HCT116 (cell line): ENCODE measurements at regions not wholly inside any gene's neighbourhood (a gene's known extent, or its start where the extent isn't known, plus 50 kb on each side); places are given as distances from the start of the nearest gene placed in this dataset.

Source experiments
- ATAC-seq: fragments of 200-7000 bp; cut with Tn5 transposase; 2 replicates; pipeline ENCODE4 v1.9.1; 2020; ENCODE audit warnings: mild to moderate bottlenecking, moderate library complexity
- BruUV-seq: library from RNA; stranded (reverse); fragments of 400-500 nt; replicated peaks from 2 replicates; lab custom pipeline; 2021; lab: Mats Ljungman, UMichigan
- CTCF ChIA-PET: fragments of 300-600 bp; sonication (Branson Sonifier 250); formaldehyde crosslinking; loops from one replicate; lab custom pipeline; 2021; ENCODE audit warnings: antibody characterized with exemption; lab: Charles Lee
- POLR2A ChIA-PET: fragments of 300-600, 350-600 bp; sonication (Branson Sonifier 250); formaldehyde crosslinking; loops from one replicate; lab custom pipeline; 2021; ENCODE audit warnings: antibody characterized with exemption; lab: Charles Lee
- RAD21 ChIA-PET, 2 experiments: fragments of 300-600 bp; sonication (Branson Sonifier 250); formaldehyde crosslinking; loops; one replicate each; lab custom pipeline; 2023; ENCODE audit warnings: low total read pairs in 2 of 2; ENCODE audit not compliant: uncharacterized antibody in 2 of 2, unreplicated experiment in 2 of 2, low non-redundant PET in 1 of 2; lab: Charles Lee
- DNase-seq: peaks from one replicate; pipeline ENCODE4 v3.0.0-alpha.2; 2010; ENCODE audit warnings: low read depth, low spot score
- H2AFZ ChIP-seq: fragments of 200-600 bp; shearing (Covaris generic), sonication (generic); 2 replicates; pipeline ENCODE4 v1.6.1; 2017; ENCODE audit warnings: low read depth, mixed run types, mixed read lengths, antibody characterized with exemption, low read length; ENCODE audit not compliant: poor library complexity, severe bottlenecking
- H3K27ac ChIP-seq: 2 replicates; pipeline ENCODE4 v1.5.1; 2012; ENCODE audit warnings: low read depth, low read length
- H3K27me3 ChIP-seq: fragments of 200-600 bp; sonication (generic); 2 replicates; pipeline ENCODE4 v1.6.1; 2016; ENCODE audit warnings: mixed run types, low read length, mixed read lengths; ENCODE audit not compliant: insufficient read depth
- H3K36me3 ChIP-seq, 2 experiments: fragments of 200-500 bp in 1 of 2; fragments of 200-600 bp in 1 of 2; sonication (Bioruptor generic) in 1 of 2; sonication (generic) in 1 of 2; 2 replicates each; pipeline versions ENCODE4 v1.5.1 to v1.6.1; 2014 to 2016; ENCODE audit warnings: low read length in 2 of 2, inconsistent platforms in 1 of 2, mixed read lengths in 1 of 2, mixed run types in 1 of 2; ENCODE audit not compliant: insufficient read depth in 2 of 2, control insufficient read depth in 1 of 2
- H3K4me1 ChIP-seq, 2 experiments: fragments of 200-600 bp in 1 of 2; sonication (generic) in 1 of 2; 2 replicates each; pipeline versions ENCODE4 v1.5.1 to v1.6.1; 2012 to 2017; ENCODE audit warnings: low read length in 2 of 2, inconsistent platforms in 1 of 2, mild to moderate bottlenecking in 1 of 2, mixed read lengths in 1 of 2, mixed run types in 1 of 2, moderate library complexity in 1 of 2; ENCODE audit not compliant: insufficient read depth in 2 of 2, control insufficient read depth in 1 of 2
- H3K4me2 ChIP-seq: fragments of 200-600 bp; sonication (generic); 2 replicates; pipeline ENCODE4 v1.6.1; 2017; ENCODE audit warnings: mixed run types, low read length, mixed read lengths
- H3K4me3 ChIP-seq, 2 experiments: fragments of 200-600 bp in 1 of 2; sonication (generic) in 1 of 2; replicated peaks in 1 of 2; 2 replicates each; pipeline ENCODE4 v1.5.1; 2011 to 2016; ENCODE audit warnings: low read length in 2 of 2, control low read depth in 1 of 2, low read depth in 1 of 2, mild to moderate bottlenecking in 1 of 2, mixed read lengths in 1 of 2, mixed run types in 1 of 2
- H3K79me2 ChIP-seq: fragments of 200-600 bp; sonication (generic); 2 replicates; pipeline ENCODE4 v1.6.1; 2017; ENCODE audit warnings: mild to moderate bottlenecking, mixed run types, low read length, moderate library complexity, mixed read lengths; ENCODE audit not compliant: insufficient read depth
- H3K9ac ChIP-seq: fragments of 200-600 bp; sonication (generic); 2 replicates; pipeline ENCODE4 v1.6.1; 2016; ENCODE audit warnings: low read length, mixed read lengths
- H3K9me2 ChIP-seq: fragments of 200-600 bp; sonication (generic), shearing (Covaris generic); 2 replicates; pipeline ENCODE4 v1.6.1; 2017; ENCODE audit warnings: mixed run types, mild to moderate bottlenecking, moderate library complexity; ENCODE audit not compliant: insufficient read depth
- H3K9me3 ChIP-seq, 2 experiments: fragments of 200-500 bp in 1 of 2; fragments of 200-600 bp in 1 of 2; sonication (Bioruptor generic) in 1 of 2; sonication (generic) in 1 of 2; 2 replicates each; pipeline ENCODE4 v1.6.1; 2014 to 2017; ENCODE audit warnings: low read length in 2 of 2, mixed read lengths in 2 of 2, inconsistent platforms in 1 of 2, low read depth in 1 of 2, mild to moderate bottlenecking in 1 of 2, mixed run types in 1 of 2, moderate library complexity in 1 of 2; ENCODE audit not compliant: control insufficient read depth in 1 of 2, insufficient read depth in 1 of 2
- H4K20me1 ChIP-seq: fragments of 200-600 bp; sonication (generic), shearing (Covaris generic); 2 replicates; pipeline ENCODE4 v1.6.1; 2017; ENCODE audit warnings: mixed run types, mild to moderate bottlenecking, moderate library complexity; ENCODE audit not compliant: insufficient read depth
- CBX3 ChIP-seq: IDR thresholded peaks from 2 replicates; pipeline ENCODE4 v1.6.1; 2012; ENCODE audit warnings: low read depth
- EGR1 ChIP-seq: IDR thresholded peaks from 2 replicates; pipeline ENCODE4 v1.6.1; 2012; ENCODE audit warnings: low read depth
- EZH2phosphoT487 ChIP-seq: fragments of 200-600 bp; IDR thresholded peaks from 2 replicates; pipeline ENCODE4 v1.6.1; 2018; ENCODE audit warnings: antibody characterized with exemption, borderline replicate concordance
- FOSL1 ChIP-seq: IDR thresholded peaks from 2 replicates; pipeline ENCODE4 v1.6.1; 2012; ENCODE audit warnings: low read depth
- JUND ChIP-seq: IDR thresholded peaks from 2 replicates; pipeline ENCODE4 v1.6.1; 2012
- POLR2A ChIP-seq: IDR thresholded peaks from 2 replicates; pipeline ENCODE4 v1.7.0; 2011; ENCODE audit warnings: borderline replicate concordance; ENCODE audit not compliant: insufficient read depth, insufficient read length; ENCODE audit errors: extremely low read depth
- POLR2AphosphoS5 ChIP-seq: IDR thresholded peaks from 2 replicates; pipeline ENCODE4 v1.6.1; 2011; ENCODE audit warnings: mild to moderate bottlenecking, low read depth, low read length, moderate library complexity
- SRF ChIP-seq: IDR thresholded peaks from 2 replicates; pipeline ENCODE4 v1.6.1; 2012; ENCODE audit warnings: low read depth
- TCF7L2 ChIP-seq: IDR thresholded peaks from 2 replicates; pipeline ENCODE4 v1.7.0; 2011; ENCODE audit warnings: borderline replicate concordance, inconsistent platforms; ENCODE audit not compliant: insufficient read depth, insufficient read length; ENCODE audit errors: extremely low read depth
- YY1 ChIP-seq: IDR thresholded peaks from 2 replicates; pipeline ENCODE4 v1.6.1; 2011; ENCODE audit warnings: low read length, low read depth, moderate library complexity, mild to moderate bottlenecking; ENCODE audit not compliant: insufficient replicate concordance; ENCODE audit errors: extremely low read depth
- ZFX ChIP-seq: fragments of 450-650 bp; IDR thresholded peaks from 2 replicates; pipeline ENCODE4 v1.6.1; 2017
- ZNF274 ChIP-seq: fragments of 200-500 bp; sonication (Bioruptor generic); IDR thresholded peaks from 2 replicates; pipeline ENCODE4 v1.6.1; 2014; ENCODE audit warnings: mild to moderate bottlenecking, low read depth, low read length, inconsistent platforms
- intact Hi-C: fragments of 100-400 bp; cut with micrococcal nuclease; formaldehyde crosslinking; loops from 2 replicates; pipeline ENCODE4 v1.10.0; 2022
- TF ChIP-seq, protein P1 (sequence below): IDR thresholded peaks from 2 replicates; pipeline ENCODE4 v1.6.1; 2011; ENCODE audit warnings: mild to moderate bottlenecking, low read length, moderate library complexity; ENCODE audit not compliant: insufficient replicate concordance; ENCODE audit errors: extremely low read depth

DNA sequence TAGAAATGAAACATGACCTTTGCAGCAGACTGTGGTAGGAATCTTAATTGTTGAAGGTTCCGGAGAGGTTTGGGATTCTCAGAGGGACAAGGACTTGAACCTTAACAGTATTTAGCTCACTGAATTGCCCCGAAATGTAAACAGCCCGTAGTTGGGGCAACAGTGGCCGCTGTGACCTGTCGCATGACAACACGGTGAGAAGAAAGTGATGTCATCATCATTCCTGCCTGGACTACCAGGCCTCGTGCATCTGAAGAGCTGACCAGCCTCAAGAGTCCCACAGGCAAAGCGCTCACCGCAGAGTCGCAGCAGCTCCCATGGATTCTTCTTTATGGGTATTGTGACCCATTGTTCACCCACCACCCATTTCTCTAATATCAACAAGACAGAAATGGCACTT is 250.6 kb downstream of the KLF6 start:
- CTCF ChIA-PET = interaction anchor here (1.1 kb wide), 1 partner anchor 337 kb away, joined by 3 read pairs; no protein-coding TSS in a partner anchor

DNA sequence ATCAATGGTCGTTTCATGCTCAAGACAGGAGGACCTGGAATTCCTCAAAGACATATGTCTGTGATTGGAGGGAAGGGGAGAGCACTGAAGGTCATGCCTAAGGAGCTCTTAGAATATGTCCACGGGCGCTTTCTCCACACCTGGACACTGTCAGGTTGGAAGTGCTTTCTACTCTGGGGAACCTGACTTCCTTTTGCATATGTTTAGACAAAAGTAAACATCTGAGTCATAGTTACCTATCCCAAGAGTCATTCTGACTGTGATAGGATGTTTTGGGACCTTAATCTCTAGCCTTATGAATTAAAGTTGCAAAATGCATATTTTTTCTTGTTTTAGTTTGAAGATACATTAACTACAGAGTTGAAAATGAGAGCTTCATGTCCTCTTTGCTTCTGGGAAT is 251.7 kb downstream of the KLF6 start:
- Histone ChIP-seq H3K79me2 (no peaks in the 10 kb centered on the region), H4K20me1 (no peaks in the 10 kb centered on the region), H3K9me3 (no peaks in the 10 kb centered on the region), H3K4me1 (peaks cover 7 to 35% of the 10 kb centered on the region in 2 experiments; a peak in 3 of 4 replicates), H3K4me3 (peak overlapping the region in 1 of 2 experiments; percentile 42; a peak in 1 of 4 replicates), H3K9ac (no peak overlapping the region; the same call in 1 of the 2 replicates), H3K9me2 (no peaks in the 10 kb centered on the region), H3K4me2 (peak overlapping the region; percentile 80), H3K27me3 (no peaks in the 10 kb centered on the region), H2AFZ (peak overlapping the region; percentile 72), H3K36me3 (no peaks in the 10 kb centered on the region), H3K27ac (no peak overlapping the region)
- no TSS peak for BruUV-seq
- DNase-seq (no peak), ATAC-seq (peak; percentile 9; the same call in 1 of the 2 replicates)
- POLR2A ChIA-PET = no interaction called here
- CTCF ChIA-PET = no interaction called here
- RAD21 ChIA-PET = no interaction called here
- intact Hi-C loops = no loop called here
- TF ChIP-seq POLR2AphosphoS5 (no peak), EGR1 (no peak), SRF (no peak), FOSL1 (peak; percentile 37), JUND (no peak), CBX3 (no peak)
- TF ChIP-seq, protein P1, sequence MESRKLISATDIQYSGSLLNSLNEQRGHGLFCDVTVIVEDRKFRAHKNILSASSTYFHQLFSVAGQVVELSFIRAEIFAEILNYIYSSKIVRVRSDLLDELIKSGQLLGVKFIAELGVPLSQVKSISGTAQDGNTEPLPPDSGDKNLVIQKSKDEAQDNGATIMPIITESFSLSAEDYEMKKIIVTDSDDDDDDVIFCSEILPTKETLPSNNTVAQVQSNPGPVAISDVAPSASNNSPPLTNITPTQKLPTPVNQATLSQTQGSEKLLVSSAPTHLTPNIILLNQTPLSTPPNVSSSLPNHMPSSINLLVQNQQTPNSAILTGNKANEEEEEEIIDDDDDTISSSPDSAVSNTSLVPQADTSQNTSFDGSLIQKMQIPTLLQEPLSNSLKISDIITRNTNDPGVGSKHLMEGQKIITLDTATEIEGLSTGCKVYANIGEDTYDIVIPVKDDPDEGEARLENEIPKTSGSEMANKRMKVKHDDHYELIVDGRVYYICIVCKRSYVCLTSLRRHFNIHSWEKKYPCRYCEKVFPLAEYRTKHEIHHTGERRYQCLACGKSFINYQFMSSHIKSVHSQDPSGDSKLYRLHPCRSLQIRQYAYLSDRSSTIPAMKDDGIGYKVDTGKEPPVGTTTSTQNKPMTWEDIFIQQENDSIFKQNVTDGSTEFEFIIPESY = no peak

More for the DNA sequence above, 250.6 kb downstream of the KLF6 start:
- H3K79me2 ChIP-seq = no peaks in the 10 kb centered on the region
- no peaks in the 10 kb centered on the region for H3K27me3 ChIP-seq
- no peaks in the 10 kb centered on the region for H4K20me1 ChIP-seq
- DNase-seq = no peak
- no peak overlapping the region for H3K9ac ChIP-seq
- TF ChIP-seq ZNF274 (no peak), YY1 (no peak), JUND (no peak), EZH2phosphoT487 (no peak), ZFX (no peak), POLR2A (no peak), CBX3 (no peak), TCF7L2 (no peak)
- TF ChIP-seq, protein P1 = no peak
- no peak overlapping the region for H2AFZ ChIP-seq
- H3K36me3 ChIP-seq = no peaks in the 10 kb centered on the region
- ATAC-seq = no peak
- H3K9me2 ChIP-seq = no peaks in the 10 kb centered on the region
- no peaks in the 10 kb centered on the region for H3K9me3 ChIP-seq
- H3K4me2 ChIP-seq = no peak overlapping the region
- intact Hi-C loops = no loop called here
- H3K4me1 ChIP-seq = peaks cover 7 to 43% of the 10 kb centered on the region in 2 experiments; a peak in 3 of 4 replicates
- H3K27ac ChIP-seq = no peak overlapping the region
- ChIA-PET RAD21 (no interaction called here), POLR2A (no interaction called here)
- no peak overlapping the region for H3K4me3 ChIP-seq
- no TSS peak for BruUV-seq
